GM21423 (cell line): ENCODE measurements at regions not wholly inside any gene's neighbourhood (a gene's known extent, or its start where the extent isn't known, plus 50 kb on each side); places are given as distances from the start of the nearest gene placed in this dataset.

ENCODE experiments used
- ATAC-seq: cut with Tn5 transposase; IDR thresholded peaks from one replicate; pipeline ENCODE4 v1.9.1; 2021; ENCODE audit warnings: mild to moderate bottlenecking, moderate library complexity; ENCODE audit not compliant: unreplicated experiment

DNA sequence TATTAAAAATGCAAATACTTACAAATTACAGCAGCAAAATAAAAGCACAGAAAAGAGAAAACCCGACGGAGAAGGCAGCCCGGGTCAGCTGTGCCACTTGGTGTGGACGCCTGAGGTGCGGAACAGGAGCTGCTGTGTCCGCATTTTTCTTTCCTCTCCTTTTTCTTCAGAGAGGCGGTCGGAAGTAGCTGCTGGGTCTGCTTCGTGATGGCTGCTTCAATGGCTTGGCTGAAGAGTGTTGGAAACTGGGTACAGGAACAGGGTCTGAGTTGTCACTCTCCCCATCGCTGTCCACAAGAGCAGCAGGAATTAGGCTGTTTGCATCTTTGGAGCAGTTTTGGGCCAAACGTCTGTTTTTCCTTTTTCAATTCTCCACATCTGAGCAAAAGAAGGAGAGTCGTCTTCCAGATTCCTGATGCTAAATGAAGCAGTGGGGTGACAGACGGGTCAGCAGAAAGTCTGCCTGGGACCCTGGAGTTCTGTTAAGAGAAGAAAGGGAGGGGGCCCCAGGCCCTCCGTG lies 53.5 kb upstream of the ARL8B start:
- ATAC-seq, result no peak

DNA sequence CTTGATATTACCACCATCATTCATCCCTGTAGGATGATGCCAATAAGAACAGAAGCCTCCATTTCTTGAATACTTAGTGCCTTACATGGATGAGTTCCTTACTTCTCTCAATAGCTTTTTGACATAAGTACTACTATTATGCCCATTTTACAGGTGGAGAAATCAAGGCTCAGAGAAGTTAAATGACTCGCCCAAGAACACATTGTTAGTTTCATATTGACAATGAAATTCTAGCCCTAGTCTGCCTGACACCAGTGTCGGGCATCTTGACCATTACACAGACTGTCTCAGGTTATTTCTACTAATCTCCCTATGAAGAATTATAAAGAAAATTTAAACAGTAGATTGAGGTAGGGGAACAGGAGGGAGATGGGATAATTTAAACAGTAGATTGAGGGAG lies 52.5 kb upstream of the ARL8B start:
- no peak for ATAC-seq

DNA sequence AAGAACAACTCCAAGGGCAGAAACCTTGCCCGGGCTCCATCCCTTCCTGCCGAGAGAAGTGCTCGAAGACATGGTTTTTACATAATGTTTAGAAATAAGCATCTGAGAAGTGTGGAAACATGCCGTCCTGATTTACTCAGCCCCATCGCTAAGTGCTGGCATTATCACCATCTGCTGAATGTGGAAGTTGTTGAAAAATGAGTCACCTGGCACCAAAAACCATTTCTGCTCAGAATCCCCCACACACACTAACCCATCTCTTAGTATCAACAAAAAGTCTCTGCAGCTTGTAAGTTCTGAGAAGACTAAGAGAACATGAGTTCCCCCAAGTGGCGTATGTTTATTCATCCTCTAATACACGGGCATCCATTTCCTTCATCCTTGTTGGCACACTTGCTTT lies 51.0 kb upstream of the ARL8B start:
- ATAC-seq, result no peak

- ATAC-seq, result no peak
Measured at GRCh38 chr3:5072100-5072816, 49.8 kb upstream of the ARL8B start.
